ENCODE measurements at regions not wholly inside any gene's neighbourhood (a gene's known extent, or its start where the extent isn't known, plus 50 kb on each side); places are given as distances from the start of the nearest gene placed in this dataset.

- Histone ChIP-seq H3K4me3 (ENCODE audit: low read depth, low read length) (no peak overlapping the region), H3K4me1 (no peaks in the 10 kb centered on the region), H3K9me3 (no peaks in the 10 kb centered on the region), H3K36me3 (no peaks in the 10 kb centered on the region), H3K27me3 (no peaks in the 10 kb centered on the region)
- no peak for DNase-seq
- no peak for TF ChIP-seq CTCF (IDR thresholded peaks at IDR 0.05; ENCODE audit: low read depth, low read length)
These were observed 250.1 kb upstream of the PRKD1 start for GRCh38 chr14:30177781-30178180.

- Histone ChIP-seq H3K4me3 (ENCODE audit: low read depth, low read length) (no peak overlapping the region), H3K4me1 (no peaks in the 10 kb centered on the region), H3K36me3 (no peaks in the 10 kb centered on the region), H3K27me3 (no peaks in the 10 kb centered on the region), H3K9me3 (no peaks in the 10 kb centered on the region)
- no peak for DNase-seq
- no peak for TF ChIP-seq CTCF (IDR thresholded peaks at IDR 0.05; ENCODE audit: low read depth, low read length)
These were observed 251.9 kb upstream of the PRKD1 start for GRCh38 chr14:30179381-30180130.

- Histone ChIP-seq H3K4me1 (no peaks in the 10 kb centered on the region), H3K9me3 (no peaks in the 10 kb centered on the region), H3K36me3 (no peaks in the 10 kb centered on the region), H3K27me3 (no peaks in the 10 kb centered on the region), H3K4me3 (ENCODE audit: low read depth, low read length) (no peak overlapping the region)
- DNase-seq = no peak
- no peak for TF ChIP-seq CTCF (IDR thresholded peaks at IDR 0.05; ENCODE audit: low read depth, low read length)
These were observed 252.6 kb upstream of the PRKD1 start for GRCh38 chr14:30180219-30180618.

GRCh38 chr14:30185832-30186231 is 258.2 kb upstream of the PRKD1 start:
- Histone ChIP-seq H3K9me3 (no peaks in the 10 kb centered on the region), H3K27me3 (no peaks in the 10 kb centered on the region), H3K36me3 (no peaks in the 10 kb centered on the region), H3K4me1 (no peaks in the 10 kb centered on the region), H3K4me3 (ENCODE audit: low read depth, low read length) (no peak overlapping the region)
- no peak for DNase-seq
- no peak for TF ChIP-seq CTCF (IDR thresholded peaks at IDR 0.05; ENCODE audit: low read depth, low read length)

- no peak for DNase-seq
- H3K9me3 ChIP-seq = no peaks in the 10 kb centered on the region
- H3K4me3 ChIP-seq (ENCODE audit: low read depth, low read length) = no peak overlapping the region
- H3K4me1 ChIP-seq = no peaks in the 10 kb centered on the region
- no peaks in the 10 kb centered on the region for H3K36me3 ChIP-seq
- no peak for TF ChIP-seq CTCF (IDR thresholded peaks at IDR 0.05; ENCODE audit: low read depth, low read length)
- no peaks in the 10 kb centered on the region for H3K27me3 ChIP-seq
These were observed 264.1 kb upstream of the PRKD1 start for GRCh38 chr14:30191639-30192279.

GRCh38 chr14:30193101-30193500 is 265.5 kb upstream of the PRKD1 start:
- Histone ChIP-seq H3K27me3 (no peaks in the 10 kb centered on the region), H3K4me3 (ENCODE audit: low read depth, low read length) (no peak overlapping the region), H3K9me3 (no peaks in the 10 kb centered on the region), H3K4me1 (no peaks in the 10 kb centered on the region), H3K36me3 (no peaks in the 10 kb centered on the region)
- TF ChIP-seq CTCF (IDR thresholded peaks at IDR 0.05; ENCODE audit: low read depth, low read length) = no peak
- no peak for DNase-seq
